ENCODE measurements at regions not wholly inside any gene's neighbourhood (a gene's known extent, or its start where the extent isn't known, plus 50 kb on each side); places are given as distances from the start of the nearest gene placed in this dataset.

GRCh38 chr1:163440090-163440489, 118.3 kb downstream of the NUF2 start:
- POLR2A ChIA-PET: no interaction called here
- SMC1A ChIA-PET (ENCODE audit: uncharacterized antibody, unreplicated experiment): no interaction called here
- Histone ChIP-seq H3K36me3 (ENCODE audit: control insufficient read depth in 2 of 2, insufficient read depth in 2 of 2, low read length in 1 of 2) (no peaks in the 10 kb centered on the region), H3K9ac (ENCODE audit: control insufficient read depth, insufficient read depth, low read length) (no peak overlapping the region), H3K9me3 (replicated peaks; ENCODE audit: control insufficient read depth, insufficient read depth, low read length) (no peaks in the 10 kb centered on the region), H3K27me3 (replicated peaks in 1 of 2; ENCODE audit: control insufficient read depth in 2 of 2, insufficient read depth in 2 of 2, low read length in 1 of 2) (peaks cover 3 to 4% of the 10 kb centered on the region in 2 experiments; a peak in 1 of 4 replicates), H2AFZ (ENCODE audit: control insufficient read depth, low read depth, low read length) (no peak overlapping the region), H4K20me1 (ENCODE audit: control insufficient read depth, insufficient read depth) (no peaks in the 10 kb centered on the region), H3K4me3 (no peak overlapping the region), H3K79me2 (ENCODE audit: control insufficient read depth, insufficient read depth, low read length) (no peaks in the 10 kb centered on the region), H3K27ac (ENCODE audit: control insufficient read depth, insufficient read depth) (no peak overlapping the region), H3K4me1 (ENCODE audit: control insufficient read depth, insufficient read depth, low read length) (no peaks in the 10 kb centered on the region), H3K4me2 (ENCODE audit: control insufficient read depth, insufficient read depth) (no peak overlapping the region)
- TF ChIP-seq MXI1 (IDR thresholded peaks at IDR 0.05; ENCODE audit: low read depth, low read length) (no peak), ASH2L (IDR thresholded peaks at IDR 0.05; ENCODE audit: borderline replicate concordance, low read depth) (no peak), REST (IDR thresholded peaks at IDR 0.05; ENCODE audit: low read depth, low read length) (no peak), BCL11A (IDR thresholded peaks at IDR 0.05; ENCODE audit: low read depth, low read length) (no peak), MEF2B (IDR thresholded peaks at IDR 0.05; ENCODE audit: partially characterized antibody, poor library complexity, severe bottlenecking) (no peak), NR2C1 (IDR thresholded peaks at IDR 0.05) (no peak), CHD4 (IDR thresholded peaks at IDR 0.05) (no peak), POU2F2 (IDR thresholded peaks at IDR 0.05; ENCODE audit: borderline replicate concordance, low read depth, low read length) (no peak), WRNIP1 (IDR thresholded peaks at IDR 0.05; ENCODE audit: borderline replicate concordance, low read depth, low read length) (no peak), YY1 (IDR thresholded peaks at IDR 0.05; ENCODE audit: low read depth, low read length) (no peak), TARDBP (IDR thresholded peaks at IDR 0.05; ENCODE audit: borderline replicate concordance) (no peak), ZNF384 (IDR thresholded peaks at IDR 0.05; ENCODE audit: borderline replicate concordance, low read depth, low read length) (no peak), SUZ12 (IDR thresholded peaks at IDR 0.05; ENCODE audit: unreplicated experiment) (no peak)
- TF ChIP-seq, protein P1, sequence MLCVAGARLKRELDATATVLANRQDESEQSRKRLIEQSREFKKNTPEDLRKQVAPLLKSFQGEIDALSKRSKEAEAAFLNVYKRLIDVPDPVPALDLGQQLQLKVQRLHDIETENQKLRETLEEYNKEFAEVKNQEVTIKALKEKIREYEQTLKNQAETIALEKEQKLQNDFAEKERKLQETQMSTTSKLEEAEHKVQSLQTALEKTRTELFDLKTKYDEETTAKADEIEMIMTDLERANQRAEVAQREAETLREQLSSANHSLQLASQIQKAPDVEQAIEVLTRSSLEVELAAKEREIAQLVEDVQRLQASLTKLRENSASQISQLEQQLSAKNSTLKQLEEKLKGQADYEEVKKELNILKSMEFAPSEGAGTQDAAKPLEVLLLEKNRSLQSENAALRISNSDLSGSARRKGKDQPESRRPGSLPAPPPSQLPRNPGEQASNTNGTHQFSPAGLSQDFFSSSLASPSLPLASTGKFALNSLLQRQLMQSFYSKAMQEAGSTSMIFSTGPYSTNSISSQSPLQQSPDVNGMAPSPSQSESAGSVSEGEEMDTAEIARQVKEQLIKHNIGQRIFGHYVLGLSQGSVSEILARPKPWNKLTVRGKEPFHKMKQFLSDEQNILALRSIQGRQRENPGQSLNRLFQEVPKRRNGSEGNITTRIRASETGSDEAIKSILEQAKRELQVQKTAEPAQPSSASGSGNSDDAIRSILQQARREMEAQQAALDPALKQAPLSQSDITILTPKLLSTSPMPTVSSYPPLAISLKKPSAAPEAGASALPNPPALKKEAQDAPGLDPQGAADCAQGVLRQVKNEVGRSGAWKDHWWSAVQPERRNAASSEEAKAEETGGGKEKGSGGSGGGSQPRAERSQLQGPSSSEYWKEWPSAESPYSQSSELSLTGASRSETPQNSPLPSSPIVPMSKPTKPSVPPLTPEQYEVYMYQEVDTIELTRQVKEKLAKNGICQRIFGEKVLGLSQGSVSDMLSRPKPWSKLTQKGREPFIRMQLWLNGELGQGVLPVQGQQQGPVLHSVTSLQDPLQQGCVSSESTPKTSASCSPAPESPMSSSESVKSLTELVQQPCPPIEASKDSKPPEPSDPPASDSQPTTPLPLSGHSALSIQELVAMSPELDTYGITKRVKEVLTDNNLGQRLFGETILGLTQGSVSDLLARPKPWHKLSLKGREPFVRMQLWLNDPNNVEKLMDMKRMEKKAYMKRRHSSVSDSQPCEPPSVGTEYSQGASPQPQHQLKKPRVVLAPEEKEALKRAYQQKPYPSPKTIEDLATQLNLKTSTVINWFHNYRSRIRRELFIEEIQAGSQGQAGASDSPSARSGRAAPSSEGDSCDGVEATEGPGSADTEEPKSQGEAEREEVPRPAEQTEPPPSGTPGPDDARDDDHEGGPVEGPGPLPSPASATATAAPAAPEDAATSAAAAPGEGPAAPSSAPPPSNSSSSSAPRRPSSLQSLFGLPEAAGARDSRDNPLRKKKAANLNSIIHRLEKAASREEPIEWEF (IDR thresholded peaks at IDR 0.05; ENCODE audit: insufficient replicate concordance, low read depth, low read length): no peak
- no peak for FAIRE-seq
- RAD21 ChIA-PET (ENCODE audit: unreplicated experiment): no interaction called here
- 23% methylated on average over 4 of the region's 4 CpGs for WGBS (ENCODE audit: insufficient coverage, insufficient replicate concordance, low lambda C conversion rate, missing lambda C conversion rate)
- intact Hi-C loops (cut with micrococcal nuclease; ENCODE audit: unreplicated experiment) (no loop called here), in situ Hi-C loops (cut with MboI) (no loop called here)
- DNase-seq (ENCODE audit: low read depth, low spot score): no peak
- CTCF ChIA-PET: no interaction called here
- ATAC-seq: no peak
- BruUV-seq (replicated peaks): no TSS peak
